ENCODE measurements at regions not wholly inside any gene's neighbourhood (a gene's known extent, or its start where the extent isn't known, plus 50 kb on each side); places are given as distances from the start of the nearest gene placed in this dataset.

DNA sequence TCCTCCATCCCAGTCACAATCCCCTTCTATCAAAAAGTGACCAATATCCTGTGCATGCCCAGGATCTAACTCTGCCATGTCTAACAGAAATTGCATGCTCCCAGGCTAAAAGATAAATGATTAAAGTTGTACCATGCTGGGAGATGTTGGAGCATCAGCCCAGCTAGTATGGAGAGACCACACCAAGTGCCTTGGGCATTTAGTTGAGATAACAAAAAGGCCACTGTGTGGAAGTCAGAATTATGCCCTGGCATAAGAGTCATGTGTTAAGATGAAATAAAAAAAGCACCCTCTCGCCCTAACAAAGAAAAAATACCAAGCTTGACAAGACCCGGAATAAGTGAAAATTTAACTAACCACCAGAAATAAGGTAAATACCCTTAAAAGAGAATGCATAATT lies 155.9 kb upstream of the CENPE start:
- Histone ChIP-seq H3K9me3 (ENCODE audit: low read depth) (no peaks in the 10 kb centered on the region), H4K20me1 (ENCODE audit: insufficient read depth, poor library complexity, severe bottlenecking) (no peaks in the 10 kb centered on the region), H2AFZ (no peak overlapping the region), H3K27me3 (no peaks in the 10 kb centered on the region), H3K9me2 (replicated peaks; ENCODE audit: insufficient read depth) (no peaks in the 10 kb centered on the region), H3K79me2 (no peaks in the 10 kb centered on the region), H3K4me2 (no peak overlapping the region), H3K4me3 (no peak overlapping the region), H3K36me3 (replicated peaks; ENCODE audit: insufficient read depth, low read depth) (no peaks in the 10 kb centered on the region), H3K27ac (no peak overlapping the region), H3K4me1 (ENCODE audit: insufficient read depth) (no peaks in the 10 kb centered on the region)
- DNase-seq (ENCODE audit: low spot score), result no peak
- WGBS (ENCODE audit: low lambda C conversion rate, missing lambda C conversion rate), result 88% methylated on average over 2 of the region's 2 CpGs
- TF ChIP-seq, protein P1, sequence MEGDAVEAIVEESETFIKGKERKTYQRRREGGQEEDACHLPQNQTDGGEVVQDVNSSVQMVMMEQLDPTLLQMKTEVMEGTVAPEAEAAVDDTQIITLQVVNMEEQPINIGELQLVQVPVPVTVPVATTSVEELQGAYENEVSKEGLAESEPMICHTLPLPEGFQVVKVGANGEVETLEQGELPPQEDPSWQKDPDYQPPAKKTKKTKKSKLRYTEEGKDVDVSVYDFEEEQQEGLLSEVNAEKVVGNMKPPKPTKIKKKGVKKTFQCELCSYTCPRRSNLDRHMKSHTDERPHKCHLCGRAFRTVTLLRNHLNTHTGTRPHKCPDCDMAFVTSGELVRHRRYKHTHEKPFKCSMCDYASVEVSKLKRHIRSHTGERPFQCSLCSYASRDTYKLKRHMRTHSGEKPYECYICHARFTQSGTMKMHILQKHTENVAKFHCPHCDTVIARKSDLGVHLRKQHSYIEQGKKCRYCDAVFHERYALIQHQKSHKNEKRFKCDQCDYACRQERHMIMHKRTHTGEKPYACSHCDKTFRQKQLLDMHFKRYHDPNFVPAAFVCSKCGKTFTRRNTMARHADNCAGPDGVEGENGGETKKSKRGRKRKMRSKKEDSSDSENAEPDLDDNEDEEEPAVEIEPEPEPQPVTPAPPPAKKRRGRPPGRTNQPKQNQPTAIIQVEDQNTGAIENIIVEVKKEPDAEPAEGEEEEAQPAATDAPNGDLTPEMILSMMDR (IDR thresholded peaks at IDR 0.05; ENCODE audit: poor library complexity), result no peak
- TF ChIP-seq EZH2 (IDR thresholded peaks at IDR 0.05; ENCODE audit: borderline replicate concordance), result no peak
- TF ChIP-seq EZH2phosphoT487 (IDR thresholded peaks at IDR 0.05; ENCODE audit: low read depth, severe bottlenecking, unreplicated experiment), result no peak

- TF ChIP-seq EZH2 (IDR thresholded peaks at IDR 0.05; ENCODE audit: borderline replicate concordance) (no peak), EZH2phosphoT487 (IDR thresholded peaks at IDR 0.05; ENCODE audit: low read depth, severe bottlenecking, unreplicated experiment) (no peak)
- TF ChIP-seq, protein P1 (IDR thresholded peaks at IDR 0.05; ENCODE audit: poor library complexity), result no peak
- DNase-seq (ENCODE audit: low spot score), result no peak
- Histone ChIP-seq H2AFZ (no peak overlapping the region), H3K4me1 (ENCODE audit: insufficient read depth) (no peaks in the 10 kb centered on the region), H3K4me2 (no peak overlapping the region), H3K9me3 (ENCODE audit: low read depth) (no peaks in the 10 kb centered on the region), H3K9me2 (replicated peaks; ENCODE audit: insufficient read depth) (no peaks in the 10 kb centered on the region), H3K27me3 (no peaks in the 10 kb centered on the region), H4K20me1 (ENCODE audit: insufficient read depth, poor library complexity, severe bottlenecking) (no peaks in the 10 kb centered on the region), H3K27ac (no peak overlapping the region), H3K79me2 (no peaks in the 10 kb centered on the region), H3K4me3 (no peak overlapping the region), H3K36me3 (replicated peaks; ENCODE audit: insufficient read depth, low read depth) (no peaks in the 10 kb centered on the region)
These were observed 131.5 kb upstream of the CENPE start for GRCh38 chr4:103329642-103330041.

GRCh38 chr4:103324811-103325210 lies 126.7 kb upstream of the CENPE start:
- Histone ChIP-seq H4K20me1 (ENCODE audit: insufficient read depth, poor library complexity, severe bottlenecking) (no peaks in the 10 kb centered on the region), H3K79me2 (no peaks in the 10 kb centered on the region), H3K4me1 (ENCODE audit: insufficient read depth) (no peaks in the 10 kb centered on the region), H3K4me2 (no peak overlapping the region), H3K9me2 (replicated peaks; ENCODE audit: insufficient read depth) (no peaks in the 10 kb centered on the region), H2AFZ (no peak overlapping the region), H3K27ac (no peak overlapping the region), H3K36me3 (replicated peaks; ENCODE audit: insufficient read depth, low read depth) (no peaks in the 10 kb centered on the region), H3K27me3 (no peaks in the 10 kb centered on the region), H3K4me3 (no peak overlapping the region), H3K9me3 (ENCODE audit: low read depth) (no peaks in the 10 kb centered on the region)
- TF ChIP-seq EZH2phosphoT487 (IDR thresholded peaks at IDR 0.05; ENCODE audit: low read depth, severe bottlenecking, unreplicated experiment) (no peak), EZH2 (IDR thresholded peaks at IDR 0.05; ENCODE audit: borderline replicate concordance) (no peak)
- TF ChIP-seq, protein P1 (IDR thresholded peaks at IDR 0.05; ENCODE audit: poor library complexity), result no peak
- 50% methylated on average over 1 of the region's 1 CpG for WGBS (ENCODE audit: low lambda C conversion rate, missing lambda C conversion rate)
- DNase-seq (ENCODE audit: low spot score), result no peak

DNA sequence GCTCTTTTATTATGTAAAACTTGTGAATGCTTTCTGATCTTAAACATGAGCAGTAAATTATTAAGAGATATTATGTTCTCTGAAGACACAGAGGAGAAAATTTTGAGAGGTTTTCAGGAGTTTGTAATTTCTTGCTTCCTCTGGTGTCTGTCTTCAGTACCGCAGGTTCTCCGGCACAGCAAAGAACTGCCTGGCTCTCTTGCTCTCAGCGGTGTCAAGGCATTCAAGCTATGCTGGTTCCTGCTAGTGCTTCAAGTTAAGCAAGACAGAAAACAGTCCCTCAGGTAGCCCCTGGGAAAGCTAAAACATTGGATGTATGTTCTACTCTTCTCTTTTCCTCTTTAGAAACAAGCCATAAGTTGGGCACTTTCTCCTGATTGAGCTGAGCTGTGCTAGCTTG lies 120.2 kb upstream of the CENPE start:
- no peak overlapping the region for H2AFZ ChIP-seq
- H3K27me3 ChIP-seq, result no peaks in the 10 kb centered on the region
- no peak for DNase-seq (ENCODE audit: low spot score)
- H3K79me2 ChIP-seq, result no peaks in the 10 kb centered on the region
- no peak overlapping the region for H3K27ac ChIP-seq
- H3K9me2 ChIP-seq (replicated peaks; ENCODE audit: insufficient read depth), result no peaks in the 10 kb centered on the region
- 80% methylated on average over 3 of the region's 3 CpGs for WGBS (ENCODE audit: low lambda C conversion rate, missing lambda C conversion rate)
- no peaks in the 10 kb centered on the region for H4K20me1 ChIP-seq (ENCODE audit: insufficient read depth, poor library complexity, severe bottlenecking)
- H3K4me3 ChIP-seq, result no peak overlapping the region
- no peak for TF ChIP-seq EZH2phosphoT487 (IDR thresholded peaks at IDR 0.05; ENCODE audit: low read depth, severe bottlenecking, unreplicated experiment)
- TF ChIP-seq, protein P1 (IDR thresholded peaks at IDR 0.05; ENCODE audit: poor library complexity), result no peak
- TF ChIP-seq EZH2 (IDR thresholded peaks at IDR 0.05; ENCODE audit: borderline replicate concordance), result no peak
- H3K36me3 ChIP-seq (replicated peaks; ENCODE audit: insufficient read depth, low read depth), result no peaks in the 10 kb centered on the region
- H3K4me1 ChIP-seq (ENCODE audit: insufficient read depth), result no peaks in the 10 kb centered on the region
- no peak overlapping the region for H3K4me2 ChIP-seq
- peaks cover 10% of the 10 kb centered on the region for H3K9me3 ChIP-seq (ENCODE audit: low read depth)
